ENCODE measurements at regions not wholly inside any gene's neighbourhood (a gene's known extent, or its start where the extent isn't known, plus 50 kb on each side); places are given as distances from the start of the nearest gene placed in this dataset.

GRCh38 chr2:107008843-107009242 is 122.9 kb upstream of the ST6GAL2 start:
- no peak for TF ChIP-seq POLR2A (IDR thresholded peaks at IDR 0.05; ENCODE audit: low read length)
- no peak for TF ChIP-seq GATA1 (IDR thresholded peaks at IDR 0.05; ENCODE audit: low read depth, low read length)

Measured in erythroblast (primary cell).